RWPE1 (cell line): ENCODE measurements at regions not wholly inside any gene's neighbourhood (a gene's known extent, or its start where the extent isn't known, plus 50 kb on each side); places are given as distances from the start of the nearest gene placed in this dataset.

Experiments used
- CTCF ChIA-PET: fragments of 350-600 bp; sonication (Branson Sonifier 250); formaldehyde crosslinking; extraction: SDS; loops from one replicate; lab custom pipeline; 2021; lab: Yijun Ruan, JAX
- POLR2A ChIA-PET: fragments of 400-600 bp; formaldehyde crosslinking; extraction: SDS; loops from one replicate; lab custom pipeline; 2020; ENCODE audit warnings: antibody characterized with exemption; ENCODE audit not compliant: low non-redundant PET; lab: Yijun Ruan, JAX
- DNase-seq: peaks from one replicate; pipeline ENCODE4 v3.0.0; 2012; ENCODE audit warnings: low spot score
- H3K27ac ChIP-seq: fragments of 450-650 bp; 2 replicates; pipeline ENCODE4 v1.5.1; 2017
- CTCF ChIP-seq: fragments of 450-650 bp; conservative IDR thresholded peaks from 2 replicates; pipeline ENCODE4 v1.5.1; 2017; ENCODE audit warnings: low read depth, mild to moderate bottlenecking

DNA sequence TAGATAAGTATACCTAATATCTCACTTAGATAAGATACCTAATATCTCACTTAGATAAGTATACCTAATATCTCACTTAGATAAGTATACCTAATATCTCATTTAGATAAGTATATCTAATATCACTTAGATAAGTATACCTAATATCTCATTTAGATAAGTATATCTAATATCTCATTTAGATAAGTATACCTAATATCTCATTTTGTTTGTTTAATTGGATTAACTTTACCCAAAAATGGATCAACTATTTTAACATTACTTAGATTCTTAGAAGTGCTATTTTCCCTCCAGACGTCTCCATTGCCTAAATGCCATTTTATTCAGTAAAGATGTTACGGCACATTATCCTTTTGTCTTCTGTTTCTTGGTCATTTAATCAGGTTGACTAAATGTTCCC is 346.4 kb downstream of the CHRM3 start:
- POLR2A ChIA-PET = no interaction called here
- no peak for DNase-seq
- TF ChIP-seq CTCF = no peak
- CTCF ChIA-PET = no interaction called here
- H3K27ac ChIP-seq = no peak overlapping the region

DNA sequence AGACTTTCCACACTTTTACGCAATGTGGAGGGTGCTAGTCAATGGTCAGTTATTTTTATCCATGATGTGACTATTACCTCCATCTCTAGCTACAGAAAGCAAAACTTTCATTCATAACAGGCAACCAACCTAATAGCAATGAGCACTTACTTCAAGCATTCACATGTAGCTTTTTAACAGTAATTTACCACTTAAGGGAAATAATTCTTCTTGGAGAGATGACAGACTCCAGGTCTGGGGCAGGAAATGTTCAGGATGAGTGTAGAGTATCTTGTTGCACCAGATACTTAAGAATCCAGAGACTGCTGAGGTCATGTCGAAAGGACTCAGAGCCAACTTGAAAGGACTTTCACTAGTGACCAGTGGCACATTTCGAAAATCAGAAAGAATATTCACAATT is 347.6 kb downstream of the CHRM3 start:
- no peak for TF ChIP-seq CTCF
- no peak for DNase-seq
- ChIA-PET CTCF (no interaction called here), POLR2A (no interaction called here)
- H3K27ac ChIP-seq = no peak overlapping the region

DNA sequence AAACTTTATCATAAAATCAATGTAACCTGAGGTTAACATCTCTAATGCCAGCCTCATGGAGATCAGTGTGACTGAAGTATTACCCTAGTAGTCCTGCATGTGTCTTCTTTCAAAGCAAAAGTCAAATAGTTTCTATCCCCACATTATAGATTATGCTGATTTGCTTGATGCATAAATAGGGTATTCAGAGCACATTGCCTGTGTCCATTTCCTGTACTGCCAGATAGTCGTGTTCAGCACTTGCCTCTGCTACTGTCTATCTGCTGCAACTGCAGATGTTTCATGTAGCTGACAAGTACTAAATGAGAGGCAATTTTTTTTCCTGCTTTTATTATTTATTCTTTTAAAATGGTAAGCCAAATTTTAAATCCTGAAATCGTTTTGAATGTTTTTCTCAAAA is 348.7 kb downstream of the CHRM3 start:
- no peak overlapping the region for H3K27ac ChIP-seq
- POLR2A ChIA-PET = interaction anchor here (0.6 kb wide), 1 partner anchor 280 kb away, joined by 3 read pairs; no protein-coding TSS in a partner anchor
- CTCF ChIA-PET = no interaction called here
- no peak for DNase-seq
- TF ChIP-seq CTCF = no peak

- ChIA-PET CTCF (no interaction called here), POLR2A (no interaction called here)
- DNase-seq = no peak
- no peak for TF ChIP-seq CTCF
- no peak overlapping the region for H3K27ac ChIP-seq
Measured at GRCh38 chr1:239736479-239736878, 350.1 kb downstream of the CHRM3 start.

- no peak overlapping the region for H3K27ac ChIP-seq
- POLR2A ChIA-PET = no interaction called here
- DNase-seq = no peak
- no peak for TF ChIP-seq CTCF
- CTCF ChIA-PET = no interaction called here
Measured at GRCh38 chr1:239739375-239739774, 352.3 kb upstream of the FMN2 start.

GRCh38 chr1:239739919-239740318 is 351.8 kb upstream of the FMN2 start:
- ChIA-PET CTCF (interaction anchor here (0.6 kb wide), 1 partner anchor 1143 kb away, joined by 3 read pairs; no protein-coding TSS in a partner anchor), POLR2A (no interaction called here)
- no peak for TF ChIP-seq CTCF
- no peak for DNase-seq
- H3K27ac ChIP-seq = no peak overlapping the region
